ENCODE measurements at regions not wholly inside any gene's neighbourhood (a gene's known extent, or its start where the extent isn't known, plus 50 kb on each side); places are given as distances from the start of the nearest gene placed in this dataset.

- TF ChIP-seq EGR1 (IDR thresholded peaks at IDR 0.05; ENCODE audit: low read depth in 2 of 2) (no peak), RAD21 (IDR thresholded peaks at IDR 0.05) (no peak), GABPA (IDR thresholded peaks at IDR 0.05 in 1 of 2, conservative IDR thresholded peaks at IDR 0.05 in 1 of 2) (no peak), TAF1 (conservative IDR thresholded peaks at IDR 0.05) (no peak), HNF4G (IDR thresholded peaks at IDR 0.05) (no peak), NR2F2 (IDR thresholded peaks at IDR 0.05) (no peak), FOXA1 (IDR thresholded peaks at IDR 0.05) (no peak), YY1 (IDR thresholded peaks at IDR 0.05) (no peak), HNF4A (conservative IDR thresholded peaks at IDR 0.05) (no peak), REST (IDR thresholded peaks at IDR 0.05) (no peak), FOXA2 (IDR thresholded peaks at IDR 0.05) (no peak), RXRA (IDR thresholded peaks at IDR 0.05) (no peak), SP1 (IDR thresholded peaks at IDR 0.05) (no peak), JUND (IDR thresholded peaks at IDR 0.05) (no peak)
- TF ChIP-seq, protein P1, sequence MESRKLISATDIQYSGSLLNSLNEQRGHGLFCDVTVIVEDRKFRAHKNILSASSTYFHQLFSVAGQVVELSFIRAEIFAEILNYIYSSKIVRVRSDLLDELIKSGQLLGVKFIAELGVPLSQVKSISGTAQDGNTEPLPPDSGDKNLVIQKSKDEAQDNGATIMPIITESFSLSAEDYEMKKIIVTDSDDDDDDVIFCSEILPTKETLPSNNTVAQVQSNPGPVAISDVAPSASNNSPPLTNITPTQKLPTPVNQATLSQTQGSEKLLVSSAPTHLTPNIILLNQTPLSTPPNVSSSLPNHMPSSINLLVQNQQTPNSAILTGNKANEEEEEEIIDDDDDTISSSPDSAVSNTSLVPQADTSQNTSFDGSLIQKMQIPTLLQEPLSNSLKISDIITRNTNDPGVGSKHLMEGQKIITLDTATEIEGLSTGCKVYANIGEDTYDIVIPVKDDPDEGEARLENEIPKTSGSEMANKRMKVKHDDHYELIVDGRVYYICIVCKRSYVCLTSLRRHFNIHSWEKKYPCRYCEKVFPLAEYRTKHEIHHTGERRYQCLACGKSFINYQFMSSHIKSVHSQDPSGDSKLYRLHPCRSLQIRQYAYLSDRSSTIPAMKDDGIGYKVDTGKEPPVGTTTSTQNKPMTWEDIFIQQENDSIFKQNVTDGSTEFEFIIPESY (IDR thresholded peaks at IDR 0.05) = no peak
- TF ChIP-seq, protein P2, sequence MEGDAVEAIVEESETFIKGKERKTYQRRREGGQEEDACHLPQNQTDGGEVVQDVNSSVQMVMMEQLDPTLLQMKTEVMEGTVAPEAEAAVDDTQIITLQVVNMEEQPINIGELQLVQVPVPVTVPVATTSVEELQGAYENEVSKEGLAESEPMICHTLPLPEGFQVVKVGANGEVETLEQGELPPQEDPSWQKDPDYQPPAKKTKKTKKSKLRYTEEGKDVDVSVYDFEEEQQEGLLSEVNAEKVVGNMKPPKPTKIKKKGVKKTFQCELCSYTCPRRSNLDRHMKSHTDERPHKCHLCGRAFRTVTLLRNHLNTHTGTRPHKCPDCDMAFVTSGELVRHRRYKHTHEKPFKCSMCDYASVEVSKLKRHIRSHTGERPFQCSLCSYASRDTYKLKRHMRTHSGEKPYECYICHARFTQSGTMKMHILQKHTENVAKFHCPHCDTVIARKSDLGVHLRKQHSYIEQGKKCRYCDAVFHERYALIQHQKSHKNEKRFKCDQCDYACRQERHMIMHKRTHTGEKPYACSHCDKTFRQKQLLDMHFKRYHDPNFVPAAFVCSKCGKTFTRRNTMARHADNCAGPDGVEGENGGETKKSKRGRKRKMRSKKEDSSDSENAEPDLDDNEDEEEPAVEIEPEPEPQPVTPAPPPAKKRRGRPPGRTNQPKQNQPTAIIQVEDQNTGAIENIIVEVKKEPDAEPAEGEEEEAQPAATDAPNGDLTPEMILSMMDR (IDR thresholded peaks at IDR 0.05; ENCODE audit: low read depth, low read length, missing input control) = no peak
- TF ChIP-seq, protein P3, sequence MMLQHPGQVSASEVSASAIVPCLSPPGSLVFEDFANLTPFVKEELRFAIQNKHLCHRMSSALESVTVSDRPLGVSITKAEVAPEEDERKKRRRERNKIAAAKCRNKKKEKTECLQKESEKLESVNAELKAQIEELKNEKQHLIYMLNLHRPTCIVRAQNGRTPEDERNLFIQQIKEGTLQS (IDR thresholded peaks at IDR 0.05) = no peak
- TF ChIP-seq, protein P4, sequence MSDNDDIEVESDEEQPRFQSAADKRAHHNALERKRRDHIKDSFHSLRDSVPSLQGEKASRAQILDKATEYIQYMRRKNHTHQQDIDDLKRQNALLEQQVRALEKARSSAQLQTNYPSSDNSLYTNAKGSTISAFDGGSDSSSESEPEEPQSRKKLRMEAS (IDR thresholded peaks at IDR 0.05) = no peak
- no peak overlapping the region for H3K9ac ChIP-seq (ENCODE audit: low read depth in 1 of 2, low read length in 2 of 2)
- peaks cover 0 to 1% (median 0%) of the 10 kb centered on the region in 4 donors for H3K9me3 ChIP-seq (ENCODE audit: control insufficient read depth in 4 of 4, low read length in 3 of 4)
- no peak overlapping the region for H3K4me3 ChIP-seq (ENCODE audit: low read depth in 1 of 3, low read length in 3 of 3)
- H3K27ac ChIP-seq (ENCODE audit: low read depth in 1 of 2, low read length in 2 of 2) = no peak overlapping the region
- no peaks in the 10 kb centered on the region for H3K27me3 ChIP-seq (ENCODE audit: control insufficient read depth in 4 of 4, insufficient read depth in 4 of 4, low read length in 3 of 4)
- 58% methylated on average over 12 of the region's 12 CpGs for whole genome bisulfite sequencing
- no peak for DNase-seq (ENCODE audit: low spot score)
- H3K4me1 ChIP-seq (ENCODE audit: control insufficient read depth in 4 of 4, insufficient read depth in 4 of 4, low read length in 3 of 4) = no peaks in the 10 kb centered on the region
- no peaks in the 10 kb centered on the region for H3K36me3 ChIP-seq (ENCODE audit: control insufficient read depth in 4 of 4, insufficient read depth in 3 of 4, low read depth in 1 of 4, low read length in 3 of 4)
Observed at GRCh38 chr2:129606496-129607270, 372.8 kb upstream of the RAB6C start.

Data from liver (tissue), 8 donors.